Ishikawa (cell line): ENCODE measurements at regions not wholly inside any gene's neighbourhood (a gene's known extent, or its start where the extent isn't known, plus 50 kb on each side); places are given as distances from the start of the nearest gene placed in this dataset.

Experiments
- CEBPB ChIP-seq: IDR thresholded peaks from 2 replicates; pipeline ENCODE4 v1.6.1; 2012
- CREB1 ChIP-seq: IDR thresholded peaks from 2 replicates; pipeline ENCODE4 v1.6.1; 2012; ENCODE audit warnings: low read depth
- EGR1 ChIP-seq: IDR thresholded peaks from 2 replicates; pipeline ENCODE4 v1.6.1; 2012
- EP300 ChIP-seq: IDR thresholded peaks from 2 replicates; pipeline ENCODE4 v1.6.1; 2012; ENCODE audit warnings: borderline replicate concordance
- FOXM1 ChIP-seq: IDR thresholded peaks from 2 replicates; pipeline ENCODE4 v1.6.1; 2012; ENCODE audit warnings: low read depth, borderline replicate concordance
- MAX ChIP-seq: IDR thresholded peaks from 2 replicates; pipeline ENCODE4 v1.6.1; 2012
- NFIC ChIP-seq: IDR thresholded peaks from 2 replicates; pipeline ENCODE4 v1.6.1; 2012
- RAD21 ChIP-seq: IDR thresholded peaks from 2 replicates; pipeline ENCODE4 v1.6.1; 2012; ENCODE audit warnings: low read depth
- REST ChIP-seq: IDR thresholded peaks from 2 replicates; pipeline ENCODE4 v1.6.1; 2012; ENCODE audit warnings: low read depth, mild to moderate bottlenecking
- TAF1 ChIP-seq: IDR thresholded peaks from 2 replicates; pipeline ENCODE4 v1.6.1; 2012; ENCODE audit warnings: low read depth, mild to moderate bottlenecking
- TEAD4 ChIP-seq: IDR thresholded peaks from 2 replicates; pipeline ENCODE4 v1.6.1; 2012
- USF1 ChIP-seq: IDR thresholded peaks from 2 replicates; pipeline ENCODE4 v1.6.1; 2012
- YY1 ChIP-seq: IDR thresholded peaks from 2 replicates; pipeline ENCODE4 v1.6.1; 2012; ENCODE audit warnings: low read depth
- ZBTB7A ChIP-seq: IDR thresholded peaks from 2 replicates; pipeline ENCODE4 v1.6.1; 2012; ENCODE audit warnings: low read depth

- TF ChIP-seq MAX (no peak), REST (no peak), EP300 (no peak), TAF1 (no peak), NFIC (no peak), EGR1 (no peak), CREB1 (no peak), YY1 (no peak), TEAD4 (no peak), CEBPB (no peak), FOXM1 (no peak), RAD21 (no peak), USF1 (no peak), ZBTB7A (no peak)
These were observed 128.9 kb downstream of the RTP4 start for GRCh38 chr3:187497052-187497451.
